HG03139 (cell line): ENCODE measurements at regions not wholly inside any gene's neighbourhood (a gene's known extent, or its start where the extent isn't known, plus 50 kb on each side); places are given as distances from the start of the nearest gene placed in this dataset.
"Not testable (repeated sequence)": the region's sequence is repeated elsewhere in the genome, so short reads cannot be mapped to it uniquely, and the experiment has no call there.

ENCODE experiments used
- ATAC-seq: cut with Tn5 transposase; IDR thresholded peaks from one replicate; pipeline ENCODE4 v1.9.1; 2021; ENCODE audit not compliant: unreplicated experiment

- ATAC-seq = not testable (repeated sequence)
Measured at GRCh38 chr11:110843053-110843452, 130.8 kb upstream of the ARHGAP20 start.

- ATAC-seq = no peak
Measured at GRCh38 chr11:110838808-110839207, 126.6 kb upstream of the ARHGAP20 start.

DNA sequence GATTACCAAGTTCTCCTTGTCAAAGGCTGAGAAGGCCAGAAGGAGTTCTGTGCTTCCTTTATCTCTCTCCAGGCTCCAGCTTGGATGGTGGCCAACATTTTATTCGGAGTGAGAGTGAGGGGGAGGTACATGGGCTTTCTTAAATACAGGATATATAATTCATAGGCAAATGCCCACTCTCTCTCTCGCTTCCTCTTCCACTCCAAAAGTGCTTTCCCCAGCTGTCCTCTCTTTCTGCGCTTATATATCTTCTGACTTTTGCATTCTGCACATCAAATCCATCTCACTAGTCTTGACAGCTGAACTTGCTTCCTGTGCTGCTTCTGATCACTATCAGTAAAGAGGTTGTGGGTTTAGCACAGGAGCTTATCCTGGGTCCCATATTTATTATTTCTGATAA is 125.4 kb upstream of the ARHGAP20 start:
- ATAC-seq = no peak

GRCh38 chr11:110835106-110835505 is 122.9 kb upstream of the ARHGAP20 start:
- ATAC-seq = no peak

- ATAC-seq = no peak
Measured at GRCh38 chr11:110833033-110833484, 120.8 kb upstream of the ARHGAP20 start.

DNA sequence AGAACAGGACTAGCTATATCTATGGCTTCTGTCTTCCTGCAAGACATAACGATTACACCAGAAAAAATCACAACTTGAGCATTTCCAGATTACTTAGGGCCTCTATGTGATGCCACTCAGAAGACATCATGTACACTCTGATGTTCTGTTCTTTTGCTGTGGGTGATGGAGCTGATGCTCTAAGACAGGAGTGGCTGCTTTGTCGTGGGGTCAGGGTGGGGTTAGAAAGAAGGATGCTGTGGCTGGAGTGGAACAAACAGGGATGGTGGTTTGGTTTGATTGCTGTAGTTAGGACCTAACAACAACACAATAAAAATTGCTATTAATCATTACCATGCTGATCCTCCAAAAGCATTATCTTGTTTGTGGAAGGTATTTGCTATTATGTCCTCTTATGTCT is 120.3 kb upstream of the ARHGAP20 start:
- no peak for ATAC-seq

DNA sequence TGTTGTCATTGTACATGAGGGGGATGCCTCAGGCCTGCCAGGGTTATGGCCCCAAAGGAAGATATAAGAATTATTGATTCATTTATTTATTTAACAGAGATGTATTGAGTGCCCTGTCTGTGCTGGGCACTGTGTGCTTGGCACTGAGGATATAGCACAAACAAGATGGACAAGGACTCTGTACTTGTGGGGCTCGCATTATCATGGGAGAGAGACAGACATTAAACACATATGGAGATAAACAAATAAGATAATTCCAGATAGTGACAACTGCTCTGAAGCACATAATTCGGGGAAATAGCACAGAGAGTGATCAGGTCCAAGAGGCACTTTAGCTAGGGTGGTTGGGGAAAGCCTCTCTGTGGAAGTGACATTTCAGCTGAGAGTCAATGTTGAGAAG is 119.8 kb upstream of the ARHGAP20 start:
- no peak for ATAC-seq

DNA sequence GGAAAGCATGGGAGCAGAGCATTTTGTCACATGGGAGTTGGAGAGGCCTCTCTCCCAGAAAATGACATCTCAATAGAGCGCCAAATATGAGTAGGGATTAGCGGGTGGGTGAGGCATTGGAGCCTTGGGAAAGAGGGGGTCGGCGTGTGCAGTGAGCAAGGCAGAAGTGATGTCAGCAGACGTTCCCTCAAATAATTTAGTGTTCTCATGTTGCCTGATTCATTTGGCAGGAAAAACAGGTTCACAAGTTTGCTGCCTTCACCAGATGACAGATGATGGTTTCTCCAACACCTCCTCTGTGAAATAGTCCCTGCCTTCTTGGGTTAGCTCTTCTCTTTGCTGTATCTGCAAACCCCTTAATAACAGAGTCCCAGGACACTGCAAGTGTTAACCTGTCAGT is 118.5 kb upstream of the ARHGAP20 start:
- no peak for ATAC-seq

GRCh38 chr11:110830344-110830743 is 118.1 kb upstream of the ARHGAP20 start:
- ATAC-seq = no peak

- no peak for ATAC-seq
Measured at GRCh38 chr11:110829873-110830272, 117.6 kb upstream of the ARHGAP20 start.

GRCh38 chr11:110828086-110828485 is 115.8 kb upstream of the ARHGAP20 start:
- ATAC-seq = no peak

GRCh38 chr11:110827276-110827675 is 115.0 kb upstream of the ARHGAP20 start:
- ATAC-seq = no peak

DNA sequence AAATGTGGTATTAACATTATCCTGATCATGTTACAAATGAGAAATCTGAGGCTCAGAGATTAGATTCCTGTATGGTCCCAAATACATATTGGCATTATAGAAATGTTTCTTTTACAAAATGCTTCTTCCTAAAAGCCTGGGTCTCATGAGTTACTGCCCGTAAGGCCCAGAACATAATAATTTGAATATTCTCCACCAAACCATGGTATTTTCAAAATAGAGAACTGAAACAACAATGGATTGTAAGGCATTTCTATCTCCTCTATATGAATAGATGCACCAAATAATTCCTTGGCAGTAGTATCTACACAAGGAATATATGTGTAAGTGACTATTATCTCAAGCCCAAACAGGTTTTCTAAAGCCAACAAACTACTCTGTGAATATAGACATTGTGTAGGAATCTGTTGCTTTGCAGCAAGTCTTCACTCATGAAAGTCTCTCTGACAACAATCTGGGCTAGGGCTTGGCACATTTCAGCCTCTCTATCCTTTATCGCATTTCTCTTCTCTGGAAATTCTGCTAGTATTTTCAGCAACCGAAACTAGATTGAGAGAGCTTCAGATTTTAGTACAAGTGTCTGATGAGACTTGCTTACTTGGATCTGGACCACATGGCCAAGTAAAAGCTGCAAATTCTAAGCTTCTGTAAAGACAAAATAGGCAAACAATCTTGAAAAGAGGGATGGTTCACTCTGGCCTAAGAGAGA is 112.8 kb upstream of the ARHGAP20 start:
- ATAC-seq = no peak

GRCh38 chr11:110818032-110818687 is 105.9 kb upstream of the ARHGAP20 start:
- no peak for ATAC-seq

DNA sequence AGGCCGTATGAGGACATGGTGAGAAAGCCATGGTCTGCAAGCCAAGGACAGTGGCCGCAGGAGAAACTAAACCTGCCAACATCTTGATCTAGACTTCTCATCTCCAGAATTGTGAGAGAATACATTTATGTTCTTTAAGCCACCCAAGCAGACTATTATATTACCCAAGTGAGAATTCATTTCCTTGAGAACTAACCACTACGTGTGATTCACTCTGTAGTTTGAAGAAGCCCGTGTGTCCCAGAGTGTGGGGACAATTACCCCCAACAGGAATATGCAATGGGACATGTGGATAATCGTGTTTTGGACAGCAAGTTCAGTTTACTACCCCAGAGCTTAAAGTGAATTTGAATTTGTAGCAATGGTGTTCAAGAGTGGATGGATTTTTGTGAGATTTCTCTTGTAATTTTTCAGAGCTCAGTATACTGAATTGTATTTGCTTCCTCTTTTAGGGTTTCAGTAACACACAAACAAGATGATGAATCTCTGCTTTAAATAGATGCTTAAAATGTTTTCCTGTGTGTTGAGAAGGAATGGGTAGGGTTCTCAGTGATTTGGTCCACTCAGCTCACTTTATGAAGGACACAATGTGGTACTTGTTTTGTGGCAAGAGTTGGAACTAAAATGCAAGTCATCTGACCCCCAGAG is 100.0 kb upstream of the ARHGAP20 start:
- ATAC-seq = no peak

- no peak for ATAC-seq
Measured at GRCh38 chr11:110809417-110810199, 97.4 kb upstream of the ARHGAP20 start.

DNA sequence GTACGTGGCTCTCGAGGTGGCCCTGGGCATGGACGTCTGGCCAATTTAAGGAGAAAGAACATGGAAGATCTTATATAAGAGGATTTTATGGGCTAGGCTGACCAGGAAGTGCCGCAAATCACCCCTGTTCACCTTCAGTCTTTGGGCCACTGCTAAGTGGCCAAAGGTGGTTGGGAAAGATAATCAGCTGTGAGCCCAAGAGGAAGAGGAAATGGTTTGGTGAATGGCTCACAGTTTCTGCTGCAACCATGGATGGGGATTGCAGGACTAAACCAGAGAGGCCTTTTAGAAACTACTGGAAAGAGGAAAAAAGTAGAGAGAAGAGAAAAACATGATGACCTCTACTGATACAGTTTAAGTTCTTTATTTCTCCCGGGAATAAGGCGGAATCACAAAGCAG is 96.0 kb upstream of the ARHGAP20 start:
- no peak for ATAC-seq

GRCh38 chr11:110807801-110808200 is 95.6 kb upstream of the ARHGAP20 start:
- ATAC-seq = no peak

DNA sequence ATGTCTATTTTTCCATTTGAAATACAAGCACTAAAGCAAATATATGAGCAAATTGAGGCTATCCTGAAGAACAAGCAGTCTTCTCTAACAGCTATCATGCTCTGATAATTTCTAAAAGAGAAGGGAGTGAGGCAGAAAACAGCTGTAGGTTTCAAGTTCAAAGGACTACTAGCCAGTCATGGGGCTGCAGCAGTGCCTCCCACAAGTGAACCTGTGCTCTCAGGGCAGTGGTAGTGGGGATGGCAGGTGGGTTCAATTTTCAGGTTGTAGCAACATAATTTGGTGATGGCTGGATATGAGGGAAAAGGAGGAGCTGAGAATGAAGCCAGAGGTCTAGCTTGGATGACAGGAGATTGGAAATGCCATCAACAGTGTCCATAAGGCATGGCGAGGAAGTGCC is 93.5 kb upstream of the ARHGAP20 start:
- ATAC-seq = no peak

GRCh38 chr11:110802162-110802561 is 89.9 kb upstream of the ARHGAP20 start:
- no peak for ATAC-seq

DNA sequence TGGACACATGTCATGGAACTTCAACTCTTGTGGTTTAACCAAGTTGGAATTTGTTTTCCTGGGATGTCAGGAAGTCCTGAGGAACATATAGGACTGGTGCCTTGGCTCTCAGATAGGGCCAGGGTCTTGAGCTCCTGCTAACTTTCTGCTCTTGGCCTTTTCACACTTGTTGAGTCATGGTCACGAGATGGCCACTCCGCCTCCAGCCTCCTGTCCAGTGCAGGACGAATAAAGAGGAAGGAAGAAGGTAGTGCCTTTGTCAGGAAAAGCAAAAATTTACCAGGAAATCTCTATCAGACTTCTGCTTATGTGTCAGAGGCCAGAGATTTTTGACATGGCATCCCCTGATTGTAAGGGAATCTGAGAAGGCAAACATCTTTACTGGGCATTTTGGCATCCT is 89.1 kb upstream of the ARHGAP20 start:
- ATAC-seq = no peak
